Central memory CD4-positive, alpha-beta T cell (primary cell): ENCODE measurements at regions not wholly inside any gene's neighbourhood (a gene's known extent, or its start where the extent isn't known, plus 50 kb on each side); places are given as distances from the start of the nearest gene placed in this dataset.

Experiments
- DNase-seq: peaks from one replicate; pipeline ENCODE4 v3.0.0; 2022

DNA sequence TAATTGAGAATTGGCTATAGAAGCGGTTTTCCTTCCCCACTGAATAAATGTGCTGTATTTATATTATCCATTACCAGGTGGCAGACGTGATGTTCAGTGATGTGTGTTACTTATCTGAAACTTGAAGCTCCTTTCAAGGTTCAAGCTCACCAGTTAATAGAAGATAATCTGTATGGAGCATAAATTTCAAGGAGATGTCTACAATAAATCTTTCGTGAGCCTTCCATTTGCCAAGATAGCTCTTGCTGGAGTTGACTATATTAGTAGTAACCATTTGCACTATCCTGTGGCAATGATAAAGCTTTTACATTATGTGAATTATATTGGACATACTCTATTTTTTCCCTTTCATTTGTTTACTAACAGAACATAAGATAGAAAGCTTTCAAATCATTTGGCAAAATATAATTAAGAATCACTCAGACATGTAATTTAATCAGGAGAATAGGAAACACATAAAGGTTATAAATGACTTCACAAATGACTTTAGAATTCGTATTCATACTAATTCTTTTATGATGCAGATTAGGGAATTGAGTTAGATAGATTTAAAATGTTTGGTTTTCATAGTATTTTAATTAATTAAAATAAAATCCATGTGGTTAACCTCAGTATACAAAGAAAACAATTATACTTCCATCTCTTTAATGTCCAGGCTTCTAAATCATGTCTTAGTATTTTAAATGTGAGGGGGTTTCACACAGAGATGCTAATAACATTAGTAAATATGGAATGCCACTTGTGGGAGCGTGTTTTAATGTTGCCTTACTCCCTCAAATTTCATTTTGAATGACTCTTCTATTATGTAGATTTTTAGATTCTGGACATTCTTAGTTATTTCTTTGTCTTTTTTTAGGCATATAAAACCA is 664.4 kb upstream of the CDH8 start:
- DNase-seq: no peak

- DNase-seq: no peak
Observed at GRCh38 chr16:62692685-62693084, 656.4 kb upstream of the CDH8 start.

GRCh38 chr16:62681819-62682218 is 645.6 kb upstream of the CDH8 start:
- no peak for DNase-seq

DNA sequence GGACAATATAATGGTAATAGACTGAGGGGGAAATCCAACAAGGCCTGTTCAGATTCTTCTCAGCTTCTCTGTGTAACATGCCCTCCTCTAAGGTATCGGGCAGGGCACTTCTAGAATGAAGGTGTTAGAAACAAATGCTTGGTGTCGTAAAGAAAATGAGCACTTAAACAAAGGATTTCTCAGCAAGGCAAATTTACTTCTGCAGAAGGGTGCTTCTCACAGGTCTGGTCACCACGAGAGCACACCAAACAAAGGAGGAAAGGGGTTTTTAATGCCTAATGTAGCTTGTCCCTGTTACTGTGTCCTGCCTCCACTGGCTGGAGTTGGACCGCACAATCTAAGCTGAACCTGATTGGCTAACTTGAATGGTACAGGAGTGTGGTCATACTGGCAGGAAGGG is 642.6 kb upstream of the CDH8 start:
- no peak for DNase-seq

DNA sequence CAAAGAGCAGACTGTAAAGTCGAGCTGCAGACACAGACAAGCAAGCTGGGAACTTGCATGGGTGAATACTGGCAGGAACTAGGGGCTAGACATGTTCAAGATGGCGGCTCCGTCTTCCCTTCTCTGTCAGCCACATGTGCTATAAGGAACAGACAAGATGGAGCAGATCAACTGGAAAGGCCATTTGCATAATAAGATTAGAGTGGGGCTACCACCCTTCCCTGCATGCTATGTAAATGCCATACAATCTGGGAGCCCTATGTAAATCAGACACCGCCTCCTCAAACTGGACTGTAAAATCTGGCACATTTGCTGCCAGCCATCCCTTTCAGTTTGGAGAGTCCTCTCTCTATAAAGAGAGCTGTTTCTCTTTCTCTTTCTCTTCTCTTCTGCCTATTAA is 640.1 kb upstream of the CDH8 start:
- DNase-seq: no peak

DNA sequence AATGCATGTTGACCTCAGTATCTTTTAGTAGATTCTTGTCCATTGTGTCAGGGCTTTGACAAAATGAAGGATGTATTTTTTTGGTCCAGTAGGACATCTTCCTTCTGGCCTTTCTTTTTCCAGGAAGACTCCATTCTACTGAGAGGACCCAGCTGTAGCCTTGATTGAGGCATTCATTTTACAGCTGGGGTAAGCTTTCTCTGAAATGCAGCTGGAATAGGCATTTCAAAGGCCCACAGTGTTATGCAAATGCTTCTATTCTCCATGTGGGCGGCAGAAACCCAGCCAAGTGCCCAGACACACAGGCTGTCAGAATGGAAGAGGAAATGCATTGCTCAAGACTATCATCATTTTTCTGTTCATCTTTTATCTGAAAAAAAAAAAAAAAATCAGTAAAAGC is 629.0 kb upstream of the CDH8 start:
- DNase-seq: no peak

DNA sequence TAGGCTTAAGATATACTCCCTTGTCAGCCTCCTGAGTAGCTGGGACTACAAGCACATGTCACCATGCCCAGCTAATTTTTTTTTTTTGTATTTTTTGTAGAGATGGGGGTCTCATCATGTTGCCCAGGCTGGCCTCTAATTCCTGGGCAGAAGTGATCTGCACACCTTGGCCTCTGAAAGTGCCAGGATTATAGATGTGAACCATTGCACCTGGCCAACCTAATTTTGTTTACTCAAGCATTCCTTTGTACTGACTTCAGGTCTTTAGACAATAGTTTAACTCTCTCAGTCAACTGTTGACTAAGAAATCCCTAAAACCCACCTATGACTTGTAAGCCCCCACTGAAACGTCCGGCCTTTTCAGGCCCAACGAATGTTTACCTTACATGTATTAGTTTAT is 628.3 kb upstream of the CDH8 start:
- no peak for DNase-seq

DNA sequence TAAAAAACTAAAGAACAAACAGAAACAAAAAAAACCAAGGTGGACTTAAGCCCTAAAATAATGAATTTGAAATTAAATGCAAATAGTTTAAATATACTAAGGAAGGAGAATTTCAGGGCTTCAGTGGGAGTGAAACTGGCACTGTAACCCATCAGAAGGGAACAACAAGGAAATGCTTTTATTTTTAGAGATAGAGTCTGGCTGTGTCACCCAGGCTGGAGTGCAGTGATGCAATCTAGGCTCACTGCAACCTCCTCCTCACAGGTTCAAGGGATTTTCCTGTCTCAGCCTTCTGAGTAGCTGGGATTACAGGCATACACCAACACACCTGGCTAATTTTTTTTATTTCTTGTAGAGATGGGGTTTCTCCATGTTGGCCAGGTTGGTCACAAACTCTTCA is 625.2 kb upstream of the CDH8 start:
- no peak for DNase-seq

DNA sequence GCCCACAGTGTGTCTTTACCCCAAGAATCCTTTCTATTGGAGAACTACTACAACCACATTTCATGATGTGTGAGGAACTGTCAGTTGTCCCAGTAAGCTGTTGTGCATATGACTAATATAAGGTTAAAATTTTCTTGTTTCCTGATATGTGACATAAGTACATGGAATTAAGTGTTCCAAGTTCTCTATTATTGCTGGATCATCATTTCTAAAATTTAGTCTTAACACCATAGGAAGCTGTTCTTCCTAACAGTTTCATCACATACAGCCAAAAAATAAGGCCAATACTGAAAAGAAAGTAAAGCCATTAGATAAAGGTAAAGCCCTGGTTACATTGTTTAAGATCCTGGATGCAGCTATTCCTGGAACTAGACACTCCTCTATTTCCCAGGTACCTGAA is 620.9 kb upstream of the CDH8 start:
- no peak for DNase-seq

GRCh38 chr16:62652441-62653120 is 616.3 kb upstream of the CDH8 start:
- DNase-seq: no peak

GRCh38 chr16:62648256-62648655 is 612.0 kb upstream of the CDH8 start:
- DNase-seq: no peak

DNA sequence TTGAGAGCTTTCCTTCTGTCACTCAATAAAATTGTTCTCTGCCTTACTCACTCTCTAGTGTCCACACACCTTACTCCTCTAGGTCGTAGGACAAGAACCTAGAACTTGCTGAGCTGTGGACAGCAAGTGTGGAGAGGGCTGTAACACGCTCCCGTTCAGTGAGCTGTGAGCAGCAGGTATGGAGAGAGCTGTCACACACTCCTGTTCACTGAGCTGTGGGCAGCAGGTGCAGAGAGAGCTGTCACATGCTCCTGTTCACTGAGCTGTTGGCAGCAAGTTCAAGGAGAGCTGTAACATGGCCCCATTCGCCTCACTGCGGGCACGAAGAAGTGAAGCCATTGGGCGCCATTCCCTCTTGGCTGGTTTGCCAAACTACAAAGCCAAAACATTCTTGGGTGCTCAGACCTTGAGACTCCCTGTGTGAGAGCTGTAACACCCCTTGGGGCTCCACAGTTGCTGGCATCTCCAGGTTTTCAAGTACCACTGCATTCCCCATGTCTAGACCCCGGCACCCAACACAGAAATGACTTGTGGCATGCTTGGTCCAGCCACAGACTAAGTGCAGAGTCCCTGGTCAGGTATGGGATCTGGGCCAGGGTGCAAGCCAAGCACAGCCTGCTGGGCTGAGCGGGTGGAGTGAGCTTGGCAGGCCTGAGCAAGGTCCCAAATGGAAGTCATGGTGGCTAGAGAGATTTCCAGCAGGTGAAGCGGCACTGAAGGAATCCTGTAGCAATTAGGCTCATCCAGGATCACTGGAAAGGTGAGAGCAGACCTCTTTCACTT is 608.0 kb upstream of the CDH8 start:
- no peak for DNase-seq

DNA sequence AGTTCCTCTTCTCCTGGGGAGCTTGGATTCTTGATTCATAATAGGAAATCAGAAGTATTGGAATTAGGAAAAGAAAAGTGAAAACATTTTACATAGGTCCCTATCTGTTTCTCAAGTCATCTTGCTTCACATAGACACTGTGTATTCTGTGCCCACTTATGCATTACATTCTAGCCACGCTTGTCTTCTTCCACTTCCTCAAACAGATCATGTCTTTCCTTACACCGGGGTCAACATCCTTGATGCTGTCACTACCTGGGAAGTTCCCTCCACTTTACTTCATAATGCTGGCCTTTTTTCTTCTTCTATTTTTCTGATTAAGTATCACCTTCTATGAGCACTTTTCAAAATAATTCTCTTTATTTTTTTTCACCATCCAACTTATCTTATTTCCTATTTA is 606.4 kb upstream of the CDH8 start:
- no peak for DNase-seq

DNA sequence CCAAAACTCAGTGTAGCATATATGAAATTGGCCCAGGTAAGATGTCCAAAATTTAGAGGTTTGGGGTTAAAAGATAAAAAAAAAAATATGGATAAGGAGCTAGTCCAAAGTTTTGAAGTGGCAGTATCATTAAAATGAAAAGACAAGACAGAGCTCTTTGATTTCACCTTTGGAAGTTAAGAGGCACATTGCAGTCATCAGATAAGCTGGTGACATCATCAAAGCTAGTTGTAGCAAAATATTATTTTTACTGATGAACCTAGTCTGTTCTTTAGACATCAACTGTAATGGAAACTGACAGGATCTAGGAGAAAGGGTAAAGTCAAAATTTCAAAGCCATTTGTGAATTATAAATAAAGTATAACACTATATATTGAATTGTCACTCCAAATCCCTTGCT is 603.7 kb upstream of the CDH8 start:
- no peak for DNase-seq

DNA sequence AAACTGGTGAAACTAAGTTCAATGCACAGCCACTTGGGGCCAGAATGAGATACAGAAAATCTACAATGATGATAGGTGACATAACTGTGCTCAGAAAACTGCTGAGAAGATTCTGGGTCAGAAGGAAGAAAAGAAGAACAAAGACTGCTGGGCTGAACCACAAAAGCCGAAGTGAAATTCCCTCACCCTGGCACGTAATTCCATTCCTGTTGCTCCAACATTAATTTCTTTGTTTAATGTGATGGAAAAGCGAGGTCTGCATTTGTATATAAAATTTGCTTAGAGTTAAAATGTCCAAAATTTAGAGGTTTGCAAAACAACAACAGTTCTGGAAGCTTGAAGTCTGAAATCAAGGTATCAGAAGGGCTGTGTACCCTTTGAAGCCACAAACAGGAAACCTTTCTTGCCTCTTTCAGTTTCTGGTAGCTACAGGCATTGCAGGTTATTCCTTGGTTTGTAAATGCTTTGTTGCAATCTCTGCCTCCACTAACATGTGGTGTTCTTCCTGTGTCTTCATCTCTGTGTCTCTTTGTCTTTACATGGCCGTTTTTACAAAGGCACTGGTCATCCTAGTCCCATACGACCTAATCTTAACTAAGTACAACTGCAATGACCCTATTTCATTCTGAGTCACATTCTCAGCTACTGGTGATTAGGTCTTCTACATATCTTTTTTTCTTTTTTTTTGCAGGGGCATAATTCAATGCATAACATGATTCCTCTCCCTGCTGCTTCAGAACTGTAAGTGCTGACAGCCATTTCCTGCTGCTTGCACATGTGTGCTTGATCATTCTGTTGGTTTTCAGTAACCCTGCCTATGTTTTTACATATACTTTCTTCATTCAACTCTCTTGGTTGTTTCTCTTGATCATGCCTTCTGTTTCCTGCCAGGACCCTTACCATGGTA is 603.0 kb upstream of the CDH8 start:
- DNase-seq: no peak

GRCh38 chr16:62638324-62638911 is 602.2 kb upstream of the CDH8 start:
- no peak for DNase-seq

GRCh38 chr16:62625326-62625725 is 589.1 kb upstream of the CDH8 start:
- DNase-seq: no peak

GRCh38 chr16:62620275-62620674 is 584.0 kb upstream of the CDH8 start:
- DNase-seq: no peak

DNA sequence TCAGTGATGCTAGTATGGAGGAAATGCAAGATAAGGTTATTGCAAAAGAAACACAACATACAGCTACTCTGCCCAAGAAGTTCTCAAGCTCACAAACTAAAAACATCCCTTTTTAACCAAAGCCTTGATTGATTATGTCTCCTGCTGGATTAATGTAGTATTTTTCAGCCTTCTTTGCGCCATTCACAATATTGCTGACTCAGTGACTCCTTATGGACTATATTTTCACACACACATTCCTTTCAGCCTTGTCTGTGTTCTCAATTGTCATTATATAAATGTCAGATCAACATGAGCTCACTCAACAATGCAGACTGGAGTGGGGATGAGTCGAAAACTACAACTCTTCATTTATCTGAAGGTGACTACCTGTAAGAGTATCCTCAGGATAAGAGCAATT is 579.3 kb upstream of the CDH8 start:
- no peak for DNase-seq

- DNase-seq: no peak
Observed at GRCh38 chr16:62610291-62610690, 574.1 kb upstream of the CDH8 start.

DNA sequence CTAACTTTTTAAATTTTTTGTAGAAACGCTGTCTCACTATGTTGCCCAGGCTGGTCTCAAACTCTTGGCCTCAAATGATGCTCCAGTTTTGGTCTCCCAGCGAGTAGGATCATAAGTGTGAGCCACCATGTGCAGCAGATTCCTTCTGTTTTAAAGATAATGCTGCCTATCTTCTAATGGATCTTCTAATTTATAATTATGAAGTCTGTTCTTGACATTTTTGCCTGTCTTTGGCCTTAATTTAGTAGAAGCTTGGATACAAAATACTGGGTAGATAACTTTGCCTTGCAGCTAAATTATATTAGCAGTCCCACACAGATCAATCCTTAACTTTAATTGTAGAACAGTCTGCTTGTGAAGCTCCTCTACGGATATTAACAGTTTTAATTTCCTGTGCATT is 566.6 kb upstream of the CDH8 start:
- no peak for DNase-seq

GRCh38 chr16:62597875-62598274 is 561.6 kb upstream of the CDH8 start:
- no peak for DNase-seq
